ENCODE measurements at regions not wholly inside any gene's neighbourhood (a gene's known extent, or its start where the extent isn't known, plus 50 kb on each side); places are given as distances from the start of the nearest gene placed in this dataset.

DNA sequence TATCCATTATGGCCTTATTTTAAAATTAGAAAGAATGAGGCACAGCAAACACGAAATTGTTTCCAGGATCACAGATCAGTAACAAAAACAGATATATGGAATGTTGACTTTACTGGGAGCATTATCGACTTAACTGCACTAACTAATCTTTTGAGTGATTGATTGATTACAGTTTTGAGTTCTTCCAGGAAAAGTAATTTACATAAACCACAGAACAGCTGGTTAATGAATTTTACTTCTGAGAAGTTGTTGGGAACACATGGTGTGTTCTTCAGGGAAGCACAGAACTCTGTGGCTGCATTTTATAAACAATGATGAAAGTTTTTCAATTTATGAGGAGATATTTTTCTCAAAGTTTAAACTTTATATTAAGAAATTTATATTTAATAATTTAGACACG is 802.4 kb upstream of the ACO1 start:
- intact Hi-C loops (cut with micrococcal nuclease; ENCODE audit: unreplicated experiment), result no loop called here
- Histone ChIP-seq H3K9me3 (replicated peaks; ENCODE audit: control insufficient read depth, insufficient read depth, low read length) (no peaks in the 10 kb centered on the region), H4K20me1 (ENCODE audit: control insufficient read depth, insufficient read depth) (no peaks in the 10 kb centered on the region), H3K4me1 (ENCODE audit: control insufficient read depth, insufficient read depth, low read length) (no peaks in the 10 kb centered on the region), H3K9ac (ENCODE audit: control insufficient read depth, insufficient read depth, low read length) (no peak overlapping the region), H2AFZ (ENCODE audit: control insufficient read depth, low read depth, low read length) (no peak overlapping the region), H3K79me2 (ENCODE audit: control insufficient read depth, insufficient read depth, low read length) (no peaks in the 10 kb centered on the region), H3K4me3 (no peak overlapping the region), H3K27ac (ENCODE audit: control insufficient read depth, insufficient read depth) (no peak overlapping the region), H3K36me3 (ENCODE audit: control insufficient read depth in 2 of 2, insufficient read depth in 2 of 2, low read length in 1 of 2) (no peaks in the 10 kb centered on the region), H3K4me2 (ENCODE audit: control insufficient read depth, insufficient read depth) (no peak overlapping the region), H3K27me3 (replicated peaks in 1 of 2; ENCODE audit: control insufficient read depth in 2 of 2, insufficient read depth in 2 of 2, low read length in 1 of 2) (no peaks in the 10 kb centered on the region)
- WGBS (ENCODE audit: insufficient coverage, insufficient replicate concordance, low lambda C conversion rate, missing lambda C conversion rate), result 0% methylated on average over 3 of the region's 3 CpGs
- in situ Hi-C loops (cut with MboI), result no loop called here
- ChIA-PET CTCF (no interaction called here), SMC1A (ENCODE audit: uncharacterized antibody, unreplicated experiment) (no interaction called here), POLR2A (no interaction called here), RAD21 (ENCODE audit: unreplicated experiment) (interaction anchor here (0.6 kb wide), 1 partner anchor 1703 kb away, joined by 3 read pairs; no protein-coding TSS in a partner anchor)
- BruUV-seq (replicated peaks), result no TSS peak
- TF ChIP-seq NFIC (IDR thresholded peaks at IDR 0.05; ENCODE audit: low read depth, low read length) (no peak), MTA2 (IDR thresholded peaks at IDR 0.05; ENCODE audit: low read depth) (no peak), CREM (IDR thresholded peaks at IDR 0.05; ENCODE audit: low read depth) (no peak), HDGF (IDR thresholded peaks at IDR 0.05) (no peak), CBX3 (IDR thresholded peaks at IDR 0.05; ENCODE audit: borderline replicate concordance, low read depth) (no peak), KLF5 (IDR thresholded peaks at IDR 0.05; ENCODE audit: partially characterized antibody) (no peak), TARDBP (IDR thresholded peaks at IDR 0.05; ENCODE audit: borderline replicate concordance) (no peak), SMAD5 (IDR thresholded peaks at IDR 0.05; ENCODE audit: low read depth) (no peak), FOS (IDR thresholded peaks at IDR 0.05; ENCODE audit: borderline replicate concordance, extremely low read depth, insufficient read length) (no peak), ZNF207 (IDR thresholded peaks at IDR 0.05; ENCODE audit: borderline replicate concordance) (no peak), SP1 (IDR thresholded peaks at IDR 0.05; ENCODE audit: low read depth, low read length) (no peak)
- TF ChIP-seq, protein P1, sequence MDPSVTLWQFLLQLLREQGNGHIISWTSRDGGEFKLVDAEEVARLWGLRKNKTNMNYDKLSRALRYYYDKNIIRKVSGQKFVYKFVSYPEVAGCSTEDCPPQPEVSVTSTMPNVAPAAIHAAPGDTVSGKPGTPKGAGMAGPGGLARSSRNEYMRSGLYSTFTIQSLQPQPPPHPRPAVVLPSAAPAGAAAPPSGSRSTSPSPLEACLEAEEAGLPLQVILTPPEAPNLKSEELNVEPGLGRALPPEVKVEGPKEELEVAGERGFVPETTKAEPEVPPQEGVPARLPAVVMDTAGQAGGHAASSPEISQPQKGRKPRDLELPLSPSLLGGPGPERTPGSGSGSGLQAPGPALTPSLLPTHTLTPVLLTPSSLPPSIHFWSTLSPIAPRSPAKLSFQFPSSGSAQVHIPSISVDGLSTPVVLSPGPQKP (IDR thresholded peaks at IDR 0.05; ENCODE audit: low read depth, low read length), result no peak
- TF ChIP-seq, protein P2, sequence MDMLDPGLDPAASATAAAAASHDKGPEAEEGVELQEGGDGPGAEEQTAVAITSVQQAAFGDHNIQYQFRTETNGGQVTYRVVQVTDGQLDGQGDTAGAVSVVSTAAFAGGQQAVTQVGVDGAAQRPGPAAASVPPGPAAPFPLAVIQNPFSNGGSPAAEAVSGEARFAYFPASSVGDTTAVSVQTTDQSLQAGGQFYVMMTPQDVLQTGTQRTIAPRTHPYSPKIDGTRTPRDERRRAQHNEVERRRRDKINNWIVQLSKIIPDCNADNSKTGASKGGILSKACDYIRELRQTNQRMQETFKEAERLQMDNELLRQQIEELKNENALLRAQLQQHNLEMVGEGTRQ (IDR thresholded peaks at IDR 0.05; ENCODE audit: borderline replicate concordance, low read depth, low read length), result no peak
- TF ChIP-seq, protein P3, sequence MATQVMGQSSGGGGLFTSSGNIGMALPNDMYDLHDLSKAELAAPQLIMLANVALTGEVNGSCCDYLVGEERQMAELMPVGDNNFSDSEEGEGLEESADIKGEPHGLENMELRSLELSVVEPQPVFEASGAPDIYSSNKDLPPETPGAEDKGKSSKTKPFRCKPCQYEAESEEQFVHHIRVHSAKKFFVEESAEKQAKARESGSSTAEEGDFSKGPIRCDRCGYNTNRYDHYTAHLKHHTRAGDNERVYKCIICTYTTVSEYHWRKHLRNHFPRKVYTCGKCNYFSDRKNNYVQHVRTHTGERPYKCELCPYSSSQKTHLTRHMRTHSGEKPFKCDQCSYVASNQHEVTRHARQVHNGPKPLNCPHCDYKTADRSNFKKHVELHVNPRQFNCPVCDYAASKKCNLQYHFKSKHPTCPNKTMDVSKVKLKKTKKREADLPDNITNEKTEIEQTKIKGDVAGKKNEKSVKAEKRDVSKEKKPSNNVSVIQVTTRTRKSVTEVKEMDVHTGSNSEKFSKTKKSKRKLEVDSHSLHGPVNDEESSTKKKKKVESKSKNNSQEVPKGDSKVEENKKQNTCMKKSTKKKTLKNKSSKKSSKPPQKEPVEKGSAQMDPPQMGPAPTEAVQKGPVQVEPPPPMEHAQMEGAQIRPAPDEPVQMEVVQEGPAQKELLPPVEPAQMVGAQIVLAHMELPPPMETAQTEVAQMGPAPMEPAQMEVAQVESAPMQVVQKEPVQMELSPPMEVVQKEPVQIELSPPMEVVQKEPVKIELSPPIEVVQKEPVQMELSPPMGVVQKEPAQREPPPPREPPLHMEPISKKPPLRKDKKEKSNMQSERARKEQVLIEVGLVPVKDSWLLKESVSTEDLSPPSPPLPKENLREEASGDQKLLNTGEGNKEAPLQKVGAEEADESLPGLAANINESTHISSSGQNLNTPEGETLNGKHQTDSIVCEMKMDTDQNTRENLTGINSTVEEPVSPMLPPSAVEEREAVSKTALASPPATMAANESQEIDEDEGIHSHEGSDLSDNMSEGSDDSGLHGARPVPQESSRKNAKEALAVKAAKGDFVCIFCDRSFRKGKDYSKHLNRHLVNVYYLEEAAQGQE (IDR thresholded peaks at IDR 0.05; ENCODE audit: low read depth, low read length), result no peak
- DNase-seq (ENCODE audit: low read depth, low spot score) (no peak), ATAC-seq (no peak), FAIRE-seq (no peak)
